GM23338 (cell line): ENCODE measurements at regions not wholly inside any gene's neighbourhood (a gene's known extent, or its start where the extent isn't known, plus 50 kb on each side); places are given as distances from the start of the nearest gene placed in this dataset.

Experiments
- CREB1 ChIP-seq: fragments of 250-450 bp; sonication (Bioruptor Pico); IDR thresholded peaks from 2 replicates; pipeline ENCODE4 v1.5.0; 2020; ENCODE audit warnings: low read depth, mild to moderate bottlenecking, moderate library complexity
- CTCF ChIP-seq, 2 experiments: fragments of 200-600 bp in 1 of 2; sonication (generic) in 1 of 2; conservative IDR thresholded peaks; 2 replicates each; pipeline versions ENCODE4 v1.5.1 to v1.6.1; 2016 to 2017; ENCODE audit warnings: antibody characterized with exemption in 2 of 2, low read depth in 2 of 2, mild to moderate bottlenecking in 2 of 2, moderate library complexity in 1 of 2
- EZH2 ChIP-seq: fragments of 200-600 bp; sonication (generic); IDR thresholded peaks from one replicate; pipeline ENCODE4 v1.8.0; 2017; ENCODE audit warnings: antibody characterized with exemption, mild to moderate bottlenecking, low read depth; ENCODE audit not compliant: unreplicated experiment
- EZH2phosphoT487 ChIP-seq: fragments of 200-600 bp; sonication (generic); IDR thresholded peaks from one replicate; pipeline ENCODE4 v1.8.1; 2018; ENCODE audit warnings: antibody characterized with exemption; ENCODE audit not compliant: unreplicated experiment
- JUNB ChIP-seq: IDR thresholded peaks from one replicate; pipeline ENCODE4 v1.6.1; 2016; ENCODE audit warnings: antibody characterized with exemption; ENCODE audit not compliant: unreplicated experiment
- NANOG ChIP-seq: IDR thresholded peaks from 2 replicates; pipeline ENCODE4 v1.6.1; 2016; ENCODE audit warnings: antibody characterized with exemption, borderline replicate concordance
- POLR2AphosphoS5 ChIP-seq: IDR thresholded peaks from 2 replicates; pipeline ENCODE4 v1.6.1; 2016; ENCODE audit warnings: antibody characterized with exemption, low read depth
- STAT1 ChIP-seq: IDR thresholded peaks from one replicate; pipeline ENCODE4 v1.6.1; 2016; ENCODE audit warnings: antibody characterized with exemption; ENCODE audit not compliant: unreplicated experiment
- ZNF114 ChIP-seq: fragments of 250-450 bp; sonication (Bioruptor Pico); IDR thresholded peaks from 2 replicates; pipeline ENCODE4 v1.5.0; 2020; ENCODE audit warnings: mild to moderate bottlenecking, moderate library complexity
- ZNF331 ChIP-seq: fragments of 250-450 bp; sonication (Bioruptor Pico); IDR thresholded peaks from 2 replicates; pipeline ENCODE4 v1.5.0; 2020; ENCODE audit warnings: low read depth, mild to moderate bottlenecking, moderate library complexity
- TF ChIP-seq, protein P1 (sequence below): IDR thresholded peaks from one replicate; pipeline ENCODE4 v1.6.1; 2018; ENCODE audit warnings: antibody characterized with exemption; ENCODE audit not compliant: unreplicated experiment
- TF ChIP-seq, protein P2 (sequence below): IDR thresholded peaks from 2 replicates; pipeline ENCODE4 v1.6.1; 2016; ENCODE audit warnings: antibody characterized with exemption

DNA sequence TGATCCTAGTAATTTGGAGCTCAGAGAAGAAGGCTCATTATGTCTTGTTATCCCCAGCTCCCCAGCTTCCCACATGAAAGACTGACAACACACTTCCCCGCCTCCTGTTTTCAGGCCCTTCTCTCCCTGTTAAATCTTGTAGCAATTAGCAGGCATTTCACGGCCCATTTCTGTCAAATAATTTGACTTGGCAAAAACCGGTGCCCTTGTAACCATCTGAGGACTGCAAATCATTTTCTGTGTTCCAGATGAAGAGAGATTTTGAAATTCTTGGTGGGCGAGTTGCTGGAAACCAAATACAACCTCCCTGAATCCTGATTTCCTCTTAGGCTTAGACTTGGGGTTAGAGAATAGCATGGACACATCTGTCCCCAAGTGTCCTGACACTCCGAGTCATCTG, 109.7 kb downstream of the MSX2 start:
- TF ChIP-seq CTCF (conservative IDR thresholded peaks at IDR 0.05; ENCODE audit: low read depth in 2 of 2) (no peak), EZH2 (no peak), POLR2AphosphoS5 (no peak), JUNB (no peak), NANOG (no peak), STAT1 (no peak), EZH2phosphoT487 (no peak), CREB1 (CRISPR knock-in tag) (no peak), ZNF114 (CRISPR knock-in tag) (no peak), ZNF331 (CRISPR knock-in tag) (no peak)
- TF ChIP-seq, protein P1, sequence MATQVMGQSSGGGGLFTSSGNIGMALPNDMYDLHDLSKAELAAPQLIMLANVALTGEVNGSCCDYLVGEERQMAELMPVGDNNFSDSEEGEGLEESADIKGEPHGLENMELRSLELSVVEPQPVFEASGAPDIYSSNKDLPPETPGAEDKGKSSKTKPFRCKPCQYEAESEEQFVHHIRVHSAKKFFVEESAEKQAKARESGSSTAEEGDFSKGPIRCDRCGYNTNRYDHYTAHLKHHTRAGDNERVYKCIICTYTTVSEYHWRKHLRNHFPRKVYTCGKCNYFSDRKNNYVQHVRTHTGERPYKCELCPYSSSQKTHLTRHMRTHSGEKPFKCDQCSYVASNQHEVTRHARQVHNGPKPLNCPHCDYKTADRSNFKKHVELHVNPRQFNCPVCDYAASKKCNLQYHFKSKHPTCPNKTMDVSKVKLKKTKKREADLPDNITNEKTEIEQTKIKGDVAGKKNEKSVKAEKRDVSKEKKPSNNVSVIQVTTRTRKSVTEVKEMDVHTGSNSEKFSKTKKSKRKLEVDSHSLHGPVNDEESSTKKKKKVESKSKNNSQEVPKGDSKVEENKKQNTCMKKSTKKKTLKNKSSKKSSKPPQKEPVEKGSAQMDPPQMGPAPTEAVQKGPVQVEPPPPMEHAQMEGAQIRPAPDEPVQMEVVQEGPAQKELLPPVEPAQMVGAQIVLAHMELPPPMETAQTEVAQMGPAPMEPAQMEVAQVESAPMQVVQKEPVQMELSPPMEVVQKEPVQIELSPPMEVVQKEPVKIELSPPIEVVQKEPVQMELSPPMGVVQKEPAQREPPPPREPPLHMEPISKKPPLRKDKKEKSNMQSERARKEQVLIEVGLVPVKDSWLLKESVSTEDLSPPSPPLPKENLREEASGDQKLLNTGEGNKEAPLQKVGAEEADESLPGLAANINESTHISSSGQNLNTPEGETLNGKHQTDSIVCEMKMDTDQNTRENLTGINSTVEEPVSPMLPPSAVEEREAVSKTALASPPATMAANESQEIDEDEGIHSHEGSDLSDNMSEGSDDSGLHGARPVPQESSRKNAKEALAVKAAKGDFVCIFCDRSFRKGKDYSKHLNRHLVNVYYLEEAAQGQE, result no peak
- TF ChIP-seq, protein P2, sequence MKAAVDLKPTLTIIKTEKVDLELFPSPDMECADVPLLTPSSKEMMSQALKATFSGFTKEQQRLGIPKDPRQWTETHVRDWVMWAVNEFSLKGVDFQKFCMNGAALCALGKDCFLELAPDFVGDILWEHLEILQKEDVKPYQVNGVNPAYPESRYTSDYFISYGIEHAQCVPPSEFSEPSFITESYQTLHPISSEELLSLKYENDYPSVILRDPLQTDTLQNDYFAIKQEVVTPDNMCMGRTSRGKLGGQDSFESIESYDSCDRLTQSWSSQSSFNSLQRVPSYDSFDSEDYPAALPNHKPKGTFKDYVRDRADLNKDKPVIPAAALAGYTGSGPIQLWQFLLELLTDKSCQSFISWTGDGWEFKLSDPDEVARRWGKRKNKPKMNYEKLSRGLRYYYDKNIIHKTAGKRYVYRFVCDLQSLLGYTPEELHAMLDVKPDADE, result no peak
